Progenitor cell of endocrine pancreas (in vitro differentiated cells): ENCODE measurements at regions not wholly inside any gene's neighbourhood (a gene's known extent, or its start where the extent isn't known, plus 50 kb on each side); places are given as distances from the start of the nearest gene placed in this dataset.

ENCODE experiments used
- DNase-seq: peaks from one replicate; pipeline ENCODE4 v3.0.0; 2021; ENCODE audit warnings: low spot score; ENCODE audit not compliant: unreplicated experiment
- H3K27ac Mint-ChIP-seq: 2 replicates; pipeline ENCODE4 v1.8.0; 2021; ENCODE audit warnings: mild to moderate bottlenecking, moderate library complexity, mixed read lengths
- H3K27me3 Mint-ChIP-seq: 2 replicates; pipeline ENCODE4 v1.8.0; 2021; ENCODE audit warnings: mixed read lengths
- H3K36me3 Mint-ChIP-seq: 2 replicates; pipeline ENCODE4 v1.8.0; 2022; ENCODE audit warnings: mixed read lengths; ENCODE audit not compliant: insufficient read depth
- H3K4me1 Mint-ChIP-seq: 2 replicates; pipeline ENCODE4 v1.8.0; 2021; ENCODE audit warnings: low read depth, mixed read lengths
- H3K4me3 Mint-ChIP-seq: 2 replicates; pipeline ENCODE4 v1.8.0; 2021; ENCODE audit warnings: low read depth, mild to moderate bottlenecking, moderate library complexity, mixed read lengths
- H3K9me3 Mint-ChIP-seq: 2 replicates; pipeline ENCODE4 v1.8.0; 2021; ENCODE audit warnings: low read depth, mixed read lengths
- TF ChIP-seq, protein P1 (sequence below): fragments of 200-600 bp; sonication (generic); IDR thresholded peaks from one replicate; pipeline ENCODE4 v1.5.0; 2021; ENCODE audit warnings: antibody characterized with exemption, mild to moderate bottlenecking; ENCODE audit not compliant: unreplicated experiment

DNA sequence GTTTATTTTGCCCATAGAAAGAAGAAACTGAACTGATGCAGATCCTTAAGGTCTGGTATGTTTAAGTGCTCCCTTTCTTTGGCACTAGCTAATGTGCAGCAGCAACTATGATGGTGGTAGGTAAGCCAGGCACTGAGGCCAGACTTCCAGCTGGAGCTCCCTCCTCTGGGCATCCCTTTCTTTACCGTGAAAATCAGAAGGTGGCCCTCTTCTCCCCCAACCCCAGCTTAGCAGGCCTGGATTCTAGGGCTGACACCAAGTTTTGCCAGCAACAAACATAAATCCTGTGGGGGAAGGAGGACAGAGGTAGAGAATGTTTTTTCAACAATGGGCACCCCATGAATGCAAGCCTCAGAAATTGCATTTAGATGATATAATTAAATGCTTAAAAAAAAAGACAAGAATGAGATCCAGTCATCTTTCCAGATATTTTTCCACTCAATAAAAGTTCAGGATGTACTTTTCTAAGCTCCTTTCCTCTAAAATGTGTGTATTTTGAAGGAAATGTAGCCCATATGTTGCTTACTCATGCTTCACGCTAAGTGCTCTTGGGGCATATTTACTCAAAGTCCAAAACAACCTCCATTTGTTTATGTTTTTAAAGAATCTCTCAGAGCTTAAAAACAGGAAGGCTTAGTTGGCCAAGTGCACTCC lies 123.9 kb upstream of the NXT1 start:
- peaks cover 69% of the 10 kb centered on the region for H3K27me3 Mint-ChIP-seq
- H3K4me3 Mint-ChIP-seq, result no peak overlapping the region
- H3K4me1 Mint-ChIP-seq, result peaks cover 1% of the 10 kb centered on the region
- H3K36me3 Mint-ChIP-seq, result no peaks in the 10 kb centered on the region
- no peak for DNase-seq
- TF ChIP-seq, protein P1, sequence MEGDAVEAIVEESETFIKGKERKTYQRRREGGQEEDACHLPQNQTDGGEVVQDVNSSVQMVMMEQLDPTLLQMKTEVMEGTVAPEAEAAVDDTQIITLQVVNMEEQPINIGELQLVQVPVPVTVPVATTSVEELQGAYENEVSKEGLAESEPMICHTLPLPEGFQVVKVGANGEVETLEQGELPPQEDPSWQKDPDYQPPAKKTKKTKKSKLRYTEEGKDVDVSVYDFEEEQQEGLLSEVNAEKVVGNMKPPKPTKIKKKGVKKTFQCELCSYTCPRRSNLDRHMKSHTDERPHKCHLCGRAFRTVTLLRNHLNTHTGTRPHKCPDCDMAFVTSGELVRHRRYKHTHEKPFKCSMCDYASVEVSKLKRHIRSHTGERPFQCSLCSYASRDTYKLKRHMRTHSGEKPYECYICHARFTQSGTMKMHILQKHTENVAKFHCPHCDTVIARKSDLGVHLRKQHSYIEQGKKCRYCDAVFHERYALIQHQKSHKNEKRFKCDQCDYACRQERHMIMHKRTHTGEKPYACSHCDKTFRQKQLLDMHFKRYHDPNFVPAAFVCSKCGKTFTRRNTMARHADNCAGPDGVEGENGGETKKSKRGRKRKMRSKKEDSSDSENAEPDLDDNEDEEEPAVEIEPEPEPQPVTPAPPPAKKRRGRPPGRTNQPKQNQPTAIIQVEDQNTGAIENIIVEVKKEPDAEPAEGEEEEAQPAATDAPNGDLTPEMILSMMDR, result no peak
- no peak overlapping the region for H3K27ac Mint-ChIP-seq
- H3K9me3 Mint-ChIP-seq, result peaks cover 6% of the 10 kb centered on the region

DNA sequence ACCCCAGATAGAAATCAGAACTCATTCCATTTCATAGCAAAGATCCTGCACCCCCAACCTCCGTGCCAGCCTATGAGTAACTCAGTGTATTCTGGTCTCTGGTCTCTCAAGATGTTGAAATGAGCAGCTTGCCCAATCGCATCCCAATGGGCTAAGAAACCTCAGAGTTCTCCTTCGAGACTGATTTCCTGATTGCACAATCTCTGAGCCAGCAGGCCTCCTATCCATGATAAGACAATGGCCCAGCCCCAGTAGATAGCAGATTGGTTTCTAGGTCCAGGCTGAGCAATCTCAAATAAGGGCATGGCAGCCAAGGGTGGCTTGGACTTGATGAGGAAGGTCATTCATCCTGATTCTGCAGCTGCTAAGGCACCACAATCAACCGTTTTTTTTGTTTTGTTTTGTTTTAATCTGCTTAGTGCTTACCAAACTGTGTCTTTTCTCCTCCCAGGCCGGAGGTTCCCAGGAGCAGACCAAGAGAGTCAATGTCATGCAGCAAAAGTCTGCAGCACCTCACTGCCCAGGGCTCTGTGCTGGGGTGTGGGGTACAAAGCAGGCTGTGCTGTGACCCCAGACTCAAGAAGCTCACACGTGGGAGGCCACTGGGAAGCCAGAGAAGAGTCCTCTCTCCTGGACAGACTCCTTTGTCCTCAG lies 125.1 kb upstream of the NXT1 start:
- H3K27me3 Mint-ChIP-seq, result peaks cover 57% of the 10 kb centered on the region
- H3K36me3 Mint-ChIP-seq, result no peaks in the 10 kb centered on the region
- no peaks in the 10 kb centered on the region for H3K4me1 Mint-ChIP-seq
- no peak for DNase-seq
- TF ChIP-seq, protein P1, result no peak
- no peak overlapping the region for H3K27ac Mint-ChIP-seq
- no peak overlapping the region for H3K4me3 Mint-ChIP-seq
- H3K9me3 Mint-ChIP-seq, result peaks cover 15% of the 10 kb centered on the region

DNA sequence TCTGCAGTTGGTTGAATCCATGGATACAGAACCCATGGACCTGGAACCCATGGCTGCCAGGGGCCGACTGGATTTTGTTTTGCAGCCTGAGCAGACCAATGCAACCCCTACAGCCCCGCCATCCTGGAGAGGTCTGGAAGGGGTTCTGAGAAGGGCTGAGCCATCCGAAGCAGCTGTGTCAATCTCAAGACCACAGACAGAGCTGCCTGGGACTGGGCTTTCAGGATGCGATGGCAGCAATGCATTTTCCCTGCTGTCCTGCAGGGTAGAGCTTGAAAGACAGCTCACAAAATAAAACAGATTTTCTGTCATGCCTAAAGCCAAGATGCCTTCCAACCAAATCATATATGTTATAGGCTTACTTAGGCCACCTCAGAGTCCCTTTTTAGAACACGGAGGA lies 125.8 kb upstream of the NXT1 start:
- Mint-ChIP-seq H3K27ac (no peak overlapping the region), H3K4me3 (no peak overlapping the region), H3K4me1 (no peaks in the 10 kb centered on the region), H3K9me3 (peaks cover 22% of the 10 kb centered on the region), H3K27me3 (peaks cover 50% of the 10 kb centered on the region), H3K36me3 (no peaks in the 10 kb centered on the region)
- no peak for DNase-seq
- TF ChIP-seq, protein P1, result no peak

DNA sequence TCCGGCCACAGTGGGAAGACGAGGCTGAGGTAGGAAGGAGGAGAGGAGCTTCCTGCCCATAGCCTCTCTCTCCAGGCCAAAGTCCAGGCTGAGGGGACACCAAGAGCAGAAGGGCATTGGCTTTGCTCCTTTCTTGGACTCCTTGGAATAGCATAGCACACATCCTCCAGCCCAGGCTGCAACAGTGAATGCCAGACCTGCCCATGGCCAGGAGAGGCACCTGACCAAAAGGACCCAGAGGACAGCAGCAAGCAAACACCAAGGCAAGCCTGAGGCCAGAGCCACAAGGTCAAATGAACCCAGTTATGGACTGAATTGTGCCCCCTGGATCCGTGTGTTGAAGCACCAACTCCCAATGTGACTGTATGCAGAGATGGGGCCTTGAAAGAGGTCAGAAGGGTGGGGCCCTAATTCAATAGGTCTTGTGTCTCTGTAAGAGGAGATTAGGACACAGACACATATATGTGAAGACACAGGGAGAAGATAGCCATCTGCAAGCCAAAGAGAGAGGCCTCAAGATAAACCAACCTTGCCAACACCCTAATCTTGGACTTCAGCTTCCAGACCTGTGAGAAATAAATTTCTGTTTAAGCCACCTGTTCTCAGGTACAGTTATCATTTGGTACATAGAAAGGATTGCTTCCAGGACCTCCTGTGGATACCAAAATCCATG lies 126.5 kb upstream of the NXT1 start:
- Mint-ChIP-seq H3K36me3 (no peaks in the 10 kb centered on the region), H3K27ac (no peak overlapping the region), H3K27me3 (peaks cover 44% of the 10 kb centered on the region), H3K4me3 (no peak overlapping the region), H3K4me1 (no peaks in the 10 kb centered on the region), H3K9me3 (peaks cover 29% of the 10 kb centered on the region)
- TF ChIP-seq, protein P1, result no peak
- DNase-seq, result no peak

DNA sequence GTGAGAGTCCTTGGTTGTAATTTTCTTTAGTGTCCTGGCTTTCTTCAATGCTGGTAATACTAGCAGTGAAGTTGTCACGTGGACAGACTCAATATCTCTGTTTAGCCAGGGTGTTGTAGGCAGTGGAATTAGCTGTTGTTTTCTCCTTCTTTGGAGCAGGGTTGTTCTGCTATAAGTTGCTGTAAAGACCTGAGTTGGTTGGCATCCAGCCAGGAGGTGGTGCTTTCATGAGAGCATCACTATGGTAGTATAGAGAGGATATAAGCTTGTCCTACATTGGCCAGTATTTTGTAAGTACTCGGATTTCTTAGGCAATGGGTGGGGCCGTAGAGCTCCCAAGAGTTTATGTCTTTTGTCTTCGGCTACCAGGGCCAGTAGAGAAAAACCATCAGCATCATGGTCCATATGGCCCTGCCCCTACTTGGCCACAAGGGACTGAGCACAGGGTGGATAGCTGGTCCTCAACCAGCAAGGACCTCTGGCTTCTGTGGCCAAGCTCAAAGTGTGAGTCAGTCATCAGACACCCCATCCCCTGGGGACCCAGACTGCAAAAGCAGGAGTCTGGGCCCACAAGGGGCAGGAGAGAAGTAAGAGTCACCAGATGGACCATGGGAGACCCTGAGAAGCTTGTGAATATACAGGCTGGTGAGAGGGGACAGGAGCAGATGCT lies 127.9 kb upstream of the NXT1 start:
- Mint-ChIP-seq H3K27me3 (peaks cover 30% of the 10 kb centered on the region), H3K9me3 (peaks cover 43% of the 10 kb centered on the region), H3K4me1 (no peaks in the 10 kb centered on the region), H3K4me3 (no peak overlapping the region), H3K36me3 (no peaks in the 10 kb centered on the region), H3K27ac (no peak overlapping the region)
- TF ChIP-seq, protein P1, result no peak
- no peak for DNase-seq
